HG02678 (cell line): ENCODE measurements at regions not wholly inside any gene's neighbourhood (a gene's known extent, or its start where the extent isn't known, plus 50 kb on each side); places are given as distances from the start of the nearest gene placed in this dataset.
"Not testable (repeated sequence)": the region's sequence is repeated elsewhere in the genome, so short reads cannot be mapped to it uniquely, and the experiment has no call there.

Source experiments
- ATAC-seq: cut with Tn5 transposase; IDR thresholded peaks from one replicate; pipeline ENCODE4 v1.9.1; 2021; ENCODE audit warnings: mild to moderate bottlenecking, moderate library complexity; ENCODE audit not compliant: unreplicated experiment

GRCh38 chr1:222077206-222077605 lies 335.3 kb upstream of the DUSP10 start:
- no peak for ATAC-seq

GRCh38 chr1:222074317-222074716 lies 332.4 kb upstream of the DUSP10 start:
- ATAC-seq: no peak

- no peak for ATAC-seq
Observed at GRCh38 chr1:222073307-222073995, 331.6 kb upstream of the DUSP10 start.

- no peak for ATAC-seq
Observed at GRCh38 chr1:222071387-222071786, 329.5 kb upstream of the DUSP10 start.

GRCh38 chr1:222068937-222069336 lies 327.0 kb upstream of the DUSP10 start:
- no peak for ATAC-seq

GRCh38 chr1:222068101-222068500 lies 326.2 kb upstream of the DUSP10 start:
- no peak for ATAC-seq

GRCh38 chr1:222066539-222066938 lies 324.6 kb upstream of the DUSP10 start:
- no peak for ATAC-seq

- ATAC-seq: no peak
Observed at GRCh38 chr1:222065234-222065633, 323.3 kb upstream of the DUSP10 start.

GRCh38 chr1:222064388-222065211 lies 322.7 kb upstream of the DUSP10 start:
- ATAC-seq: no peak

- ATAC-seq: no peak
Observed at GRCh38 chr1:222062640-222063039, 320.8 kb upstream of the DUSP10 start.

- no peak for ATAC-seq
Observed at GRCh38 chr1:222061711-222062359, 319.9 kb upstream of the DUSP10 start.

- ATAC-seq: no peak
Observed at GRCh38 chr1:222060210-222060916, 318.5 kb upstream of the DUSP10 start.

- no peak for ATAC-seq
Observed at GRCh38 chr1:222058249-222058648, 316.4 kb upstream of the DUSP10 start.

GRCh38 chr1:222057162-222057561 lies 315.3 kb upstream of the DUSP10 start:
- peak; percentile 43 for ATAC-seq

GRCh38 chr1:222054416-222054815 lies 312.5 kb upstream of the DUSP10 start:
- ATAC-seq: no peak

- no peak for ATAC-seq
Observed at GRCh38 chr1:222053790-222054294, 312.0 kb upstream of the DUSP10 start.

GRCh38 chr1:222051311-222051710 lies 309.4 kb upstream of the DUSP10 start:
- not testable (repeated sequence) for ATAC-seq

GRCh38 chr1:222049661-222050060 lies 307.8 kb upstream of the DUSP10 start:
- not testable (repeated sequence) for ATAC-seq

- no peak for ATAC-seq
Observed at GRCh38 chr1:222049176-222049575, 307.3 kb upstream of the DUSP10 start.

GRCh38 chr1:222048094-222048595 lies 306.3 kb upstream of the DUSP10 start:
- ATAC-seq: peak; percentile 83

- no peak for ATAC-seq
Observed at GRCh38 chr1:222047366-222047765, 305.5 kb upstream of the DUSP10 start.
